HepG2 (cell line): ENCODE measurements at regions not wholly inside any gene's neighbourhood (a gene's known extent, or its start where the extent isn't known, plus 50 kb on each side); places are given as distances from the start of the nearest gene placed in this dataset.

Experiments used
- ARID5B ChIP-seq: IDR thresholded peaks from 2 replicates; pipeline ENCODE4 v1.4.0; 2020; ENCODE audit warnings: mild to moderate bottlenecking, missing genetic modification reagents
- ATF7-NPFF ChIP-seq: sonication (generic); formaldehyde crosslinking; IDR thresholded peaks from 2 replicates; pipeline ENCODE4 v1.8.1; 2023; ENCODE audit warnings: mild to moderate bottlenecking, low read depth, missing genetic modification reagents, moderate library complexity
- DZIP1 ChIP-seq: sonication (generic); formaldehyde crosslinking; IDR thresholded peaks from 2 replicates; pipeline ENCODE4 v1.5.0; 2020; ENCODE audit warnings: mild to moderate bottlenecking, missing genetic modification reagents
- FOXJ3 ChIP-seq: sonication (generic); formaldehyde crosslinking; IDR thresholded peaks from 2 replicates; pipeline ENCODE4 v1.4.0; 2020; ENCODE audit warnings: missing genetic modification reagents, mild to moderate bottlenecking, borderline replicate concordance
- HNF4A ChIP-seq: sonication (generic); formaldehyde crosslinking; IDR thresholded peaks from 2 replicates; pipeline ENCODE4 v1.4.0; 2020; ENCODE audit warnings: missing genetic modification reagents
- HOMEZ ChIP-seq: IDR thresholded peaks from 2 replicates; pipeline ENCODE4 v1.6.1; 2016; ENCODE audit warnings: low read depth
- MED1 ChIP-seq: sonication (generic); formaldehyde crosslinking; IDR thresholded peaks from 2 replicates; pipeline ENCODE4 v1.4.0; 2020; ENCODE audit warnings: missing genetic modification reagents
- NFE2L1 ChIP-seq: sonication (generic); formaldehyde crosslinking; IDR thresholded peaks from 2 replicates; pipeline ENCODE4 v1.4.0; 2020; ENCODE audit warnings: missing genetic modification reagents, mild to moderate bottlenecking, borderline replicate concordance
- PCBP2 ChIP-seq: fragments of 200-400 bp; formaldehyde crosslinking; optimal IDR thresholded peaks from 2 replicates; pipeline ENCODE3; 2018; ENCODE audit warnings: low read length, low read depth; ENCODE audit not compliant: poor library complexity, severe bottlenecking
- PHF21A ChIP-seq: sonication (generic); formaldehyde crosslinking; IDR thresholded peaks from 2 replicates; pipeline ENCODE4 v1.5.0; 2020; ENCODE audit warnings: mild to moderate bottlenecking, missing genetic modification reagents
- PITX1 ChIP-seq: sonication (generic); formaldehyde crosslinking; IDR thresholded peaks from 2 replicates; pipeline ENCODE4 v1.5.1; 2020; ENCODE audit warnings: mild to moderate bottlenecking, missing genetic modification reagents
- SOX13 ChIP-seq, 3 experiments: fragments of 450-650 bp in 1 of 3; sonication (generic) in 1 of 3; formaldehyde crosslinking in 1 of 3; IDR thresholded peaks in 2 of 3; conservative IDR thresholded peaks in 1 of 3; 2 replicates each; pipeline versions ENCODE4 v1.5.0 to v1.6.1; 2016 to 2020; ENCODE audit warnings: antibody characterized with exemption in 1 of 3, mild to moderate bottlenecking in 1 of 3, missing compliant biosample characterization in 1 of 3, missing genetic modification reagents in 1 of 3, moderate library complexity in 1 of 3
- SOX6 ChIP-seq, 2 experiments: fragments of 450-650 bp in 1 of 2; sonication (generic) in 1 of 2; formaldehyde crosslinking in 1 of 2; IDR thresholded peaks; 2 replicates each; pipeline versions ENCODE4 v1.4.0 to v1.6.1; 2017 to 2020; ENCODE audit warnings: antibody characterized with exemption in 1 of 2, mild to moderate bottlenecking in 1 of 2, missing genetic modification reagents in 1 of 2
- TCF12 ChIP-seq, 2 experiments: fragments of 450-650 bp in 1 of 2; sonication (generic) in 1 of 2; formaldehyde crosslinking in 1 of 2; IDR thresholded peaks; 2 replicates each; pipeline versions ENCODE4 v1.6.1 to v1.8.0; 2017 to 2022; ENCODE audit warnings: antibody characterized with exemption in 1 of 2, mild to moderate bottlenecking in 1 of 2, missing genetic modification reagents in 1 of 2, moderate library complexity in 1 of 2
- XRCC5 ChIP-seq: fragments of 200-400 bp; formaldehyde crosslinking; optimal IDR thresholded peaks from 2 replicates; pipeline ENCODE3; 2017; ENCODE audit warnings: mild to moderate bottlenecking, low read length
- ZFP1 ChIP-seq: IDR thresholded peaks from 2 replicates; pipeline ENCODE4 v1.6.1; 2016
- ZFP91 ChIP-seq: sonication (generic); formaldehyde crosslinking; IDR thresholded peaks from 2 replicates; pipeline ENCODE4 v1.9.0; 2022; ENCODE audit warnings: missing genetic modification reagents, mild to moderate bottlenecking, borderline replicate concordance
- ZNF17 ChIP-seq: sonication (generic); formaldehyde crosslinking; IDR thresholded peaks from 2 replicates; pipeline ENCODE4 v1.5.0; 2020; ENCODE audit warnings: mild to moderate bottlenecking, missing genetic modification reagents
- ZNF775 ChIP-seq: sonication (generic); formaldehyde crosslinking; IDR thresholded peaks from 2 replicates; pipeline ENCODE4 v1.4.0; 2020; ENCODE audit warnings: missing genetic modification reagents, mild to moderate bottlenecking, moderate library complexity, borderline replicate concordance
- ZSCAN22 ChIP-seq: sonication (generic); formaldehyde crosslinking; IDR thresholded peaks from 2 replicates; pipeline ENCODE4 v1.4.0; 2020; ENCODE audit warnings: mild to moderate bottlenecking, missing genetic modification reagents

GRCh38 chr4:189385098-189385497 lies 555.6 kb upstream of the FRG1 start (continued):
- no peak for TF ChIP-seq HOMEZ (CRISPR knock-in tag)
- TF ChIP-seq ZFP1 (CRISPR knock-in tag) = no peak
- TF ChIP-seq DZIP1 (CRISPR knock-in tag) = no peak
- no peak for TF ChIP-seq TCF12 (IDR thresholded peaks at IDR 0.05)
- no peak for TF ChIP-seq TCF12 (CRISPR knock-in tag; IDR thresholded peaks at IDR 0.05)
- TF ChIP-seq FOXJ3 (CRISPR knock-in tag) = peak; percentile 31; the same call in 1 of the 2 replicates
- no peak for TF ChIP-seq SOX6 (IDR thresholded peaks at IDR 0.05)
- peak; percentile 74 for TF ChIP-seq SOX6 (CRISPR knock-in tag; IDR thresholded peaks at IDR 0.05)
- TF ChIP-seq PCBP2 = no peak
- TF ChIP-seq NFE2L1 = no peak
- no peak for TF ChIP-seq ZNF17
- 0 out of 2 replicates have a peak, but pooled peaks have one; percentile 22 for TF ChIP-seq PITX1 (CRISPR knock-in tag)
- peak; percentile 90 for TF ChIP-seq HNF4A
- no peak for TF ChIP-seq XRCC5
- no peak for TF ChIP-seq ATF7-NPFF (CRISPR knock-in tag)
- TF ChIP-seq ZFP91 = no peak
- TF ChIP-seq ARID5B = peak; percentile 90
- TF ChIP-seq ZSCAN22 (CRISPR knock-in tag) = no peak
- TF ChIP-seq PHF21A (CRISPR knock-in tag) = peak; percentile 31; the same call in 1 of the 2 replicates
- no peak for TF ChIP-seq SOX13 (IDR thresholded peaks at IDR 0.05)
- peak in 1 of 2 experiments; percentile 62; a peak in 1 of 4 replicates for TF ChIP-seq SOX13 (CRISPR knock-in tag; conservative IDR thresholded peaks at IDR 0.05 in 1 of 2, IDR thresholded peaks at IDR 0.05 in 1 of 2)
- peak; percentile 29; the same call in 1 of the 2 replicates for TF ChIP-seq MED1 (CRISPR knock-in tag)
- TF ChIP-seq ZNF775 (CRISPR knock-in tag) = no peak
